Right lobe of liver (tissue), 6 donors: ENCODE measurements at regions not wholly inside any gene's neighbourhood (a gene's known extent, or its start where the extent isn't known, plus 50 kb on each side); places are given as distances from the start of the nearest gene placed in this dataset.
A peak's percentile ranks its signal among the peaks of the same experiment; 100 is the strongest.

Experiments
- ATAC-seq, 4 donors: fragments of 200-7000 bp; cut with Tn5 transposase; one replicate each; pipeline ENCODE4 v1.9.1; 2020; ENCODE audit warnings: mild to moderate bottlenecking in 4 of 4, moderate library complexity in 4 of 4
- DNase-seq, 3 donors: peaks; one replicate each; pipeline ENCODE4 v3.0.0-alpha.2; 2020
- H3K27ac ChIP-seq, 3 donors: fragments of 200-600 bp; one replicate each; pipeline ENCODE4 v1.8.0; 2022
- H3K27me3 ChIP-seq, 2 donors: fragments of 200-600 bp; one replicate each; pipeline ENCODE4 v1.8.0; 2022
- H3K36me3 ChIP-seq, 4 donors: fragments of 200-600 bp; sonication (generic) in 1 of 4; one replicate each; pipeline versions ENCODE4 v1.5.1 to v1.8.0; 2017 to 2022; ENCODE audit warnings: control low read depth in 1 of 4
- H3K4me1 ChIP-seq, 4 donors: fragments of 200-600 bp; sonication (generic) in 1 of 4; one replicate each; pipeline versions ENCODE4 v1.5.1 to v1.8.0; 2017 to 2022; ENCODE audit warnings: control low read depth in 1 of 4
- H3K4me3 ChIP-seq, 3 donors: fragments of 200-600 bp; one replicate each; pipeline ENCODE4 v1.8.0; 2022
- H3K9me3 ChIP-seq, 4 donors: fragments of 200-600 bp; sonication (generic) in 1 of 4; one replicate each; pipeline versions ENCODE4 v1.5.1 to v1.8.0; 2017 to 2022; ENCODE audit warnings: control low read depth in 1 of 4
- CTCF ChIP-seq, 4 donors: fragments of 200-600 bp in 3 of 4; fragments of 450-650 bp in 1 of 4; IDR thresholded peaks; one replicate each; pipeline versions ENCODE4 v1.5.1 to v1.8.0; 2016 to 2022; ENCODE audit warnings: antibody characterized with exemption in 4 of 4, mild to moderate bottlenecking in 2 of 4
- POLR2A ChIP-seq: fragments of 450-650 bp; IDR thresholded peaks from one replicate; pipeline ENCODE4 v1.6.1; 2017; ENCODE audit warnings: antibody characterized with exemption, mild to moderate bottlenecking
- WGBS: methylation state at CpG from one replicate; pipeline ENCODE4 v1.1.6; 2018; ENCODE audit warnings: low coverage, low lambda C conversion rate; ENCODE audit not compliant: insufficient coverage; ENCODE audit errors: missing lambda C conversion rate; 5-methylcytosine and 5-hydroxymethylcytosine counted together
- intact Hi-C, 2 donors: fragments of 100-400 bp; cut with DNase I; formaldehyde crosslinking; loops; one replicate each; pipeline versions ENCODE4 v1.11.2 to v1.14.1; 2022
- donor health status: DM: no; HTN: yes; CAD: no.
- donor health status: DM: no; HTN: no; CAD: no.
- donor health status: DM: no; HTN: no; CAD: no.
- donor health status: DM: no; HTN: yes; CAD: no.
- donor health status: DM: no; HTN: yes; CAD: no.

GRCh38 chr10:131786756-131787605, 113.8 kb upstream of the PPP2R2D start:
- Histone ChIP-seq H3K27me3 (no peaks in the 10 kb centered on the region), H3K9me3 (no peaks in the 10 kb centered on the region), H3K4me1 (no peaks in the 10 kb centered on the region), H3K4me3 (no peak overlapping the region), H3K27ac (no peak overlapping the region), H3K36me3 (no peaks in the 10 kb centered on the region)
- TF ChIP-seq CTCF (IDR thresholded peaks at IDR 0.05): peak; percentile 73 to 87 (median 79)
- no peak for TF ChIP-seq POLR2A
- WGBS: 40% methylated on average over 13 of the region's 13 CpGs
- intact Hi-C loops: loop anchor here in 1 of 2 donors (10.0 kb wide), 1 partner anchor 332 kb away; no protein-coding TSS in a partner anchor
- DNase-seq (no peak), ATAC-seq (peak; percentile 49 to 79 (median 72))

DNA sequence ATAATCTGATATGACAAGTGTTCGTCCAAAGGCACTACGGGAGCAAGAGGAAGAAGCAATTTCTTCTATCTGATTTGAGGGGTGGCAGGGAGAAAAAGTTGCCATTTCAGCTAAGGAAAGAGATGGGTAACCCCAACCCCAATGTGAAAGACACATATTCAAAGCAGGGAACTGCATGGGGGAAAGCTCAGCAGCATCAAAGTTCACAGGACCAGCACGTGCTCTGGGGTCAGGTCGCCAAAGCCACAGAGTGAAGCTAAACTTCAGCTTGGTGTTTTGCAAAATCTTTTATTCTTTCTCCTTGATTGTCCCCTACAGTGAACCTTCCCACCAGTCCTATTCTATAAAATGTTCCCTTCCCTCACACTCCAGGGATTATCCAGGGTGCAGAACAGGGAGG, 112.8 kb upstream of the PPP2R2D start:
- Histone ChIP-seq H3K27me3 (no peaks in the 10 kb centered on the region), H3K36me3 (no peaks in the 10 kb centered on the region), H3K4me3 (no peak overlapping the region), H3K27ac (no peak overlapping the region), H3K4me1 (no peaks in the 10 kb centered on the region), H3K9me3 (no peaks in the 10 kb centered on the region)
- TF ChIP-seq POLR2A (no peak), CTCF (IDR thresholded peaks at IDR 0.05) (no peak)
- WGBS: 53% methylated on average over 4 of the region's 4 CpGs
- ATAC-seq: peak; percentile 18 to 72 (median 57)
- DNase-seq: no peak
- intact Hi-C loops: loop anchor here in 1 of 2 donors (10.0 kb wide), 1 partner anchor 333 kb away; no protein-coding TSS in a partner anchor

GRCh38 chr10:131788386-131788785, 112.4 kb upstream of the PPP2R2D start:
- no peaks in the 10 kb centered on the region for H3K4me1 ChIP-seq
- H3K36me3 ChIP-seq: no peaks in the 10 kb centered on the region
- H3K9me3 ChIP-seq: no peaks in the 10 kb centered on the region
- no peak overlapping the region for H3K4me3 ChIP-seq
- H3K27me3 ChIP-seq: no peaks in the 10 kb centered on the region
- 17% methylated on average over 3 of the region's 6 CpGs for WGBS
- DNase-seq (no peak), ATAC-seq (peak; percentile 31 to 47 (median 39))
- intact Hi-C loops: loop anchor here in 1 of 2 donors (10.0 kb wide), 1 partner anchor 334 kb away; no protein-coding TSS in a partner anchor
- TF ChIP-seq CTCF (IDR thresholded peaks at IDR 0.05) (no peak), POLR2A (no peak)
- no peak overlapping the region for H3K27ac ChIP-seq

- no peaks in the 10 kb centered on the region for H3K27me3 ChIP-seq
- no peak for TF ChIP-seq POLR2A
- no peak for TF ChIP-seq CTCF (IDR thresholded peaks at IDR 0.05)
- DNase-seq: no peak
- H3K4me1 ChIP-seq: no peaks in the 10 kb centered on the region
- H3K4me3 ChIP-seq: no peak overlapping the region
- intact Hi-C loops: loop anchor here in 1 of 2 donors (10.0 kb wide), 1 partner anchor 335 kb away; no protein-coding TSS in a partner anchor
- no peaks in the 10 kb centered on the region for H3K36me3 ChIP-seq
- no peaks in the 10 kb centered on the region for H3K9me3 ChIP-seq
- no peak for ATAC-seq
- H3K27ac ChIP-seq: no peak overlapping the region
- WGBS: 76% methylated on average over 6 of the region's 7 CpGs
Measured at GRCh38 chr10:131789516-131789915, 111.3 kb upstream of the PPP2R2D start.
